ENCODE measurements at regions not wholly inside any gene's neighbourhood (a gene's known extent, or its start where the extent isn't known, plus 50 kb on each side); places are given as distances from the start of the nearest gene placed in this dataset.
"Not testable (repeated sequence)": the region's sequence is repeated elsewhere in the genome, so short reads cannot be mapped to it uniquely, and the experiment has no call there.

DNA sequence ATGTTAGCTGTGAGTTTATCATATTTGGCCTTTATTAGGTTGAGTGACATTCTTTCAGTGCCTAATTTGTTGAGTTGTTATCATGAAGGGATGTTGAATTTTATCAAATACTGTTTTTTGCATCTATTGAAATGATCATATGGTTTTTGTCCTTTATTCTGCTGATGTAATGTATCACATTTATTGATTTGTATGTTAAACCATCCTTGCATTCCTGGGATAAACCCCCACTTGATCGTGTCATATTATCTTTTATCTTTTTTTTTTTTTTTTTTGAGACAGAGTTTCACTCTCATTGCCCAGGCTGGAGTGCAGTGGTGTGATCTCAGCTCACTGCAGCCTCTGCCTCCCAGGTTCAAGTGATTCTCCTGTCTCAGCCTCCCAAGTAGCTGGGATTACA is 51.9 kb upstream of the MFGE8 start:
- not testable (repeated sequence) for DNase-seq

DNA sequence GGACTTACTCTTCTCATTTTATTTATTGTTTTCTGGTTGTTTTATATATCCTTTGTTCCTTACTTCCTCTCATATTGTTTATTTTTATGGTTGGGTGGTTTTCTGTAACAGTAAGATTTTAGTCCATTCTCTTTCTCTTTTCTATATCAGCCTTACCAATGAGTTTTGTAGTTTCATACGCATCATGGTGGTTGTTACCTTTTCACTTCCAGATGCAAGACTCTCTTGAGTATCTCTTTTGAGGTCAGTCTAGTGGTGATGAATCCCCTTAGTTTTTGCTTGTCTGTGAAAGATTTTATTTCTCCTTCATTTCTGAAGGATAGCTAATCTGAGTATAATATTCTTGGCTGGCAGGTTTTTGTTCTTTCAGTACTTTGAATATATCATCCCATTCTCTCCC is 57.1 kb upstream of the MFGE8 start:
- DNase-seq: no peak

DNA sequence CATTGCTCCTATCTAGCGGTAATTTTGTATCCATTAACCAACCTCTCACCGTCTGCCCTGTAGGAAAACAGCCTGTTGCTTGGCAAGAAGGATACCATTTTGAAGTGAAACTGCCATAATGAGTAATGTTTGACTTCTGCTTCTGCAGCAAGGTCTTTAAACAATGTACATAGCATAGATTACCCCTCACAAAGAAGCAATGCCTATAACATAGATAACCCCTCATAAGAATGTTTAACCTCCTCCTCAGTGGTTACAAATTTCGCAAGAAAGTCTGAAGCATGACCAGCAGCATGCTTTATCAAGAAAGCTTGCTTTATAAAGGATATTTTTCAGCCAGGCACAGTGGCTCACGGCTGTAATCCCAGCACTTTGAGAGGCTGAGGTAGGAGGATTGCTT is 61.2 kb upstream of the MFGE8 start:
- DNase-seq: no peak

DNA sequence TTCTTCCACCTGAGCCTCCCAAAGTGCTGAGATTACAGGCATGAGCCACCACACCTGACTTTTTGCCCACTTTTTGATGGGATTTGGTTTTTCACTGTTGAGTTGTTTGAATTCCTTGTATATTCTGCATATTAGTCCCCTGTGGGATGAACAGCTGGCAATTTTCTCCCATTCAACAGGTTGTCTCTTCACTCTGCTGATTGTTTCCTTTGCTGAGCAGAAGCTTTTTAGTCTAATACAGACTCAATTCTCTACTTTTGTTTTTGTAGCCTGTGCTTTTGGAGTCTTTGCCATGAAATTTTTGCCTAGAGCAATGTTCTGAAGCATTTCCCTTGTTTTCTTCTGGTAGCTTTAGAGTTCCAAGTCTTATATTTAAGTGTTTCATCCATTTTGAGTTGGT is 62.7 kb upstream of the MFGE8 start:
- no peak for DNase-seq

DNA sequence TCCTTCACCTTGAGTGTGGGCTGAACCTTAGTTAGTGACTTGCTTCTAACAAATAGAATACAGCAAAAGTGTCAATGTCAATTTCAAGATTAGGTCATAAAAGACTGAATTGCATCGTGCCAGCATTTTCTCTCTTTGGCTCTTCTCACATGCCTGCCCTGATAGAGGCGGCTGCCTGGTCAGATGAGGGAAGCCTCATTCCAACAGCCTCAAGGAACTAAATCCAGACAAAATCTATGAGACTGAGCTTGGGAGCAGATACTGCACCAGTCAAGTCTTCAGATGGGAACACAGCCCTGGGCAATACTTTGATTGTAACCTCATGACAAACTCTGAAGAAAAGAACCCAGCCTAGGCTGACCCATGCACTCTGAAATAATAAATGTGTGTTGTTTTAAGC is 63.5 kb upstream of the MFGE8 start:
- no peak for DNase-seq

DNA sequence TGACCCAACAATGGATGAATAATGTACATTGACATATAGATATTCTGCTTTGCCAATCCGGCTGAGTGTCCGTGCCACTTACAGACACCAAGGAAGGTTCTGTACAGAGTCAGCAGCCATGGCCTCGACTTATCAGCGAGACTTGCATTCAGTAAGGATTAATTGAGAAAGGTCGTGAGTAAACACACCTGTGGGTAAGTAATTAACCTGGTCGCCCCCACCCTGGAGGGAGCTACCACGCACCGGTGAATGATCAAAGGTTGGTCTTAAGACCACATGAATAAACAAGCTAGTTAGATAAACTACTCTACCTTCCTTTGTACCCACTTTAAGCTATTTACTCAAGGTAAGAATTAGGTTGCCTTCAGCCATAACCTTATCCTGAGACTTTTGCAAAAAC is 66.5 kb upstream of the MFGE8 start:
- no peak for DNase-seq

DNA sequence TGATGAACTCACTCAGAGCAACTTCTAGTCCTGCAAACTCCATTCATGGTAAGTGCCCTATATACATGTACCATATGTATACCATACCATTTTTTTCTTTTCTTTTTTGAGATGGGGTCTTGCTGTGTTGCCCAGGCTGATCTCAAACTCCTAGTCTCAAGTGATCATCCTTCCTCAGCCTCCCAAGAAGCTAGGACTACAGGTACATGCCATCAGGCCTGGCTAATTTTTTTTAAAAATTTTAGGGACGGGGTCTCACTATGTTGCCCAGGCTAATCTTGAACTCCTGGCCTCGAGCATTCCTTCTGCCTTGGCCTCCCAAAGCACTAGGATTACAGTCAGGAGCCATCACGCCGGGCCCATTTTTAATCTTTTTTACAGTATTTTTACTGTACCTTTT is 67.3 kb upstream of the MFGE8 start:
- DNase-seq: no peak

DNA sequence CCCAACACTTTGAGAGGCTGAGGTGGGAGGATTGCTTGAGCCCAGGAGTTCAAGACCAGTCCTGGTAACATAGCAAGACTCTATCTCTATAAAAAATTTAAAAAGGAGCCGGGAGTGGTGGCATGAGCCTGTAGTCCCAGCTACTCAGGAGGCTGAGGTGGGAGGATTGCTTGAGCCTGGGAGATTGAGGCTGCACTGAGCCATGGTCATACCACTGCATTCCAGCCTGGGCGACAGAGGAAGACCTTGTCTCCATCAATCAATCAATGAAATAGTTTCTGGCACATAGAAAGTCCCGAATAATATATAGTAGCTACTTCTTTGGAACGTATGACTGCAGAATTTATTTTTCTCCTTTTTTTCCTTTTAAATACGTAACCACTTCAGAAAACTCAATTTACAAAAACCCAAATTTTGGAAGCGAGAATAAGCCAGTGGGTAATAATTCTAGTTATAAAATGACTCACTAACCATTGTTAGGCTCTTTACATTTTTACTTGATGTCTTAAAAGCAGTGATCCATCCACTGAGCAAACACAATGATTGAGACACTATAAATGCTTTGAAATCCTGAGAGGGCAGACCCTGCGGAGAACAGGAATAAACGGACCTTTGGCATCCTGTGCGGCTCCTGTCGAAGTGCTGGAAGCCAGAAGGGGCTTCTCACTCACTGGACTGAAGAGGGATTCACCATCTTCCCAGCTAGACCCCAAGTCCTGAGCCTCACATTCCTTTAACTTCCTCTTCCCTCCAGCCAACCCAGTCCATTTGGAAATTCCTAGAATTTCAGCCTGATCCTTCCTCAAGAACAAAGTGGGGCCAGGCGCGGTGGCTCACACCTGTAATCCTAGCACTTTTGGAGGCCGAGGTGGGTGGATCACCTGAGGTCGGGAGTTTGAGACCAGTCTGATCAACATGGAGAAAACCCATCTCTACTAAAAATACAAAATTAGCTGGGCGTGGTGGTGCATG is 68.4 kb upstream of the MFGE8 start:
- no peak for DNase-seq

DNA sequence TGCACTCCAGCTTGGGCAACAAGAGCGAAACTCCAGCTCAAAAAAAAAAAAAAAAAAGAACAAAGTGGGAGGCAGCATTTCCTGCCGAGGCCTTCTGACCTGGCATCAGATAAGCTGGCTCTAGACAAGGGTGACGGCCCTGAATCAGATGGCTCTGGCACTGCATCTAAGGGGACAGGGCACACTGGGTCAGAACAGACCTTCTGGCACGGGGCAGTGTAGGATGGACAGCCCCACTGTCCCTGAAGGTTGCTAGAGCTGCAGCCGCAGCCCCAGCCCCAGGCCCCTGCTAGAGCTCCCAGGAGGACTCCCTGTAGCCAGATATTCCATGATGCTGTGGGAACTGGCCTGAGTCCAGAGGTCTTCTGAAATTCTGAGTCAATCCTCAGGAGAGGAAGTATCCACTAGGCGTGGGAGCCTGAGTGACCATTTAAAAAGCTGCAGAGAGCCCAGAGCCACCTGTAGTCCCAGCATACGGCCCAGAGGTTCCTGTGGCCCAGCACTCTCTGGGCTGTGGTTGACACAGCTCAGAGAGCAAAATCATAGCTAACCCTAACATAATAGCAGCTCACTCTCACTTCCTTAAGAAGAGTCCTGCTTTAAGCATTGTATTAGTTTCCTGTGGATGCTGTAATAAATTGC is 69.2 kb upstream of the MFGE8 start:
- DNase-seq: no peak

DNA sequence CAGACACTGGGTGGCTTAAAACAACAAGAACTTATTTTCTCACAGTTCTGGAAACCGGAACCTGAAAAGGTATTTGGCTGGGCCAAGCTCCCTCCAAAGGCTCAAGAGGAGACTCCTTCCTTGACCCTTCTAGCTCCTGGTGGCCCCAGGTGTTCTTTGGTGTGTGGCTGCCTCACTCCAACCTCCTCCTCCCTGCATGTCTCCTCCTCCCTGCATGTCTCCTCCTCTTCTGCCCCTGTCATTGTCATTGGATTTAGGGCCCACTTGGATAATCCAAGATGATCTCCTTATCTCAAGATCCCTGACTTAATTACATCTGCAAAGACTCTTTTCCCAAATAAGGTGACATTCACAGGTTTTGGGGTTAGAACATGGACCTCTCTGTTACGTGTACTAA is 69.8 kb upstream of the MFGE8 start:
- no peak for DNase-seq

DNA sequence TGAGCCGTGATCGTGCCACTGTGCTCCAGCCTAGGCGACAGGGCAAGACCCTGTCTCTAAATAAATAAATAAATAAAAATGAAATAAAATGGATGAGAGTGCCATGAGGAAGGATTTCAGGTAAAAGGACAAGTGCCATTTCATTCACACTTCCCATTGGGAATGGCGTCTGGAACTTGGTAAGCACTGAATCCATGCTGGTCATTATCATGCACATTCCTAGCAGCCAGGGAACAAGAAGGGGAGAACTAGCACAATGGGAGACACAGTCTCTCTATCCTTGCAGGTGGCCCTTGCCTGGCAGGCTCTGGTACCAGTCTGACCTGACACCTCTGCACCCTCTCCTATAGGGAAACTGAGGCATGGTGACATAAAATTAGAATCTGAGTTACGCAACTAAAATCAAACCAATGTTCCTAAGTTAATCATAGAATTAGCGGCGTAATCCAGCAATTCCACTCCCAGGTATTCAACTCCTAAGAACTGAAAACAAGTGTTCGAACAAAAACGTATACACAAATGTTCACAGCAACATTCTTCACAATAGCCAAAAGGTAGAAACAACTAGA is 70.8 kb upstream of the MFGE8 start:
- no peak for DNase-seq

DNA sequence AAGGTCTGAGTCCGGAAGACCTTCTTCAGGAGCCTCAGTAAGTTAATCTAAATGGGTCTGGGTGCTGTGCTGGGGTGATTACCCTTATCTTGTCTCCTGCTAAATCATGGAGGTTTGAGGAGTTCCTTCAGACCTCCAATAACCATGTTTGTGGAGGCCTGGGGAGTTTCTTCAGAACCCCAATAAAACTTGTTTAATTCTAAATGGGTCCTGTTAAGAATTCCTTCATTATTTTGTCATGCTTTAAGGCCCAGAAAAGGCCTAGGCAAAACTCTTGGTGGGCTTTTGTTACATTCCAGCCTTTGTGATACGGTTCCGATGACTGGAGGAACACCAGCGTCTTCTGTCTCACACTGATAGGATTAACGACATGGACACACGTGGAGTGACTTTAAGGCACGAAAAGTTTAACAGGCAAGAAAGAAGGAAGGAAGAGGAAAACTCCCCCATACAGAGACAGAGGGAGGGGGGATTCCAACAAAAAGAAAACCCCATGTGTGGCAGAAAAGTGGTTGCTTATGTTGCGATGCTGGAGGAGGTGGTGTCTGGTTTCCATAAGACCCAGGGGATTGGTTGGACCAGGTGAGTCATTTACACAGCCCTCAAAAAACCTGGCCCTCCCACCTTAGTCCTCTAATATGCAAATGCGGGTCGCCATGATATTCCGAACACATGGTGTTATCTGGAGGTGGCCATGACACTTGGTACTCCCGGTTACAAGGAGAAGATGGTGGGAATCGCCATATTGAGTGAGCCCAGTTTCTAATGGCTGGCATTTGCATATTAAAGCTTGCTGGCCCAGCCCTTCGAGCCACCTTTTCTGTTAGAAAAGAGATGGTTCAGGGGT is 72.6 kb upstream of the MFGE8 start:
- no peak for DNase-seq

DNA sequence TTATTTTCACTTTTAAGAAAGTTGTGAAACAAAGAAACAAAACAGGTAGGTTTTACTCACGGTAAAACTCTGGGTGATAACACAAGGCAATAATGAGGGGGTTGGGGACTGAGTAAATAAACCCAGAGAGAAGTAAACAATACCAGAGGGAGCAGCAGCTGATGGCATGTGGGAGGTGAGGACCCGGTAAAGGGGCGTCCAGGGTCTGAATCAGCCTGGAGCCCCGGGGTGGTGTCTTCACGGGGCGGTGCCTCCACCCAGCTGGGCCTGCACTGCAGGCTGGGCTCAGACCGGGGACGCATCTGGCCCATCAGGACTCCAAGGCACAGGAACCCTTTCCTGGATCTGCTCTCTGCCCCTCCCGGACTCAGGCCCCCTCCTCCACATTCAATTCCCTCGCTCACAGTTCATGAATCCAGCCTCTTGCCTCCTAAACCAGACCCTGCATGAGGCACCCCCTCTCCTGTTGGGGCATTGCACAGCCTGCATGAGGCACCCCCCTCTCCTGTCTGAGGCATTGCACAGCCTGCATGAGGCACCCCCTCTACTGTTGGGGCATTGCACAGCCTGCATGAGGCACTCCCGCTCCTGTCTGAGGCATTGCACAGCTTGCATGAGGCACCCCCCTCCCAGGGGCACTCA is 73.9 kb upstream of the MFGE8 start:
- DNase-seq: no peak

DNA sequence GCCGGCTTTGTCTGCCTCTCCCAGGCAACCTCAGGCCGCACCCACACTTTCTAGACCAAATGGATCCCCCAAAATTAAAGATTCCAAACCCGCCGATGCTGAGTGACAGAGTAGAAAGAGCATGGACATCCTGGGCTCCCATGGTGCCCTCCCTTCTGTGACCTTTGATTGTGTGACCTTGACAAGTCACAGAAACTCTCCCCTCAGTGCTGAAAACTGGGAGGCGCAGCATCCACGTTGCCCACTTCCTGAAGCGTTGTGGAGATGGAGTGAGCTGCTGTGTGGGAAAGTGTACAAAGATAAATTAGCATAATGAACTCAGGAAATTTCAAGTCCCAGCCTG is 74.4 kb upstream of the MFGE8 start:
- no peak for DNase-seq

DNA sequence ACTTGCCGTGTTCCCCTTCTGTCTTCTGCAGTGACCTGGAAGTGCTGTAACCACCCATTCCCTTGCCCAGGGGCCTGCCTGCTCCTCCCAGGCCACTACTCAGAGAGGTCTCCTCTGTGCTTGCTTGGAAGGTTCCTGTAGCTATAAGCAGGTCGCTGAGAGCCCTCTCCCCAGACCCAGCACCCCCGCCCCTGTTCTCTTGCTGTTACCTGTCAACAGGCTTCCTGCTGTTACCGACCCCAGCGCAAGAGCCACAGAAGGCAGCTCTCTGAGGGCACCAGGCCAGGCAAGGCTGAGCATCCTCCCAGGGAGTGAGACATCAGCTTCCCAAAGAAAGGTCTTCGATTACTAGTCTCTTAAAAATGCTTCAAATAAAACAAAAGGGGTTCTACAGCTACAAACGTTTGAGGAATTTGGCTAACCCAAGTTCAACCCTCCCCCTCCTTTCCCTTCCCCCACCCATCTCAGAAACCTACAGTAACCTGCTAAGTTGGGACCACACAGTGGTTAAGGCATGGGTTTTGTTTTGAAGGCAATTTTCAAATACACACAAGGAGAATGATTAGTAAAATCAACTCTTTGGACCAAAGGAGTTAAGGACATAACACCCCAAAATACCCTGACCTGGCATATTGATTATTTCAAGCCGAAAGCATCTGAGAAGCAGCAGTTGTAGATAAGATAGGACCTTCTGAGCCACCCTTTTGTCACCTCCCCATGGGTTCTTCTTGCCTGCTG is 74.9 kb upstream of the MFGE8 start:
- no peak for DNase-seq

DNA sequence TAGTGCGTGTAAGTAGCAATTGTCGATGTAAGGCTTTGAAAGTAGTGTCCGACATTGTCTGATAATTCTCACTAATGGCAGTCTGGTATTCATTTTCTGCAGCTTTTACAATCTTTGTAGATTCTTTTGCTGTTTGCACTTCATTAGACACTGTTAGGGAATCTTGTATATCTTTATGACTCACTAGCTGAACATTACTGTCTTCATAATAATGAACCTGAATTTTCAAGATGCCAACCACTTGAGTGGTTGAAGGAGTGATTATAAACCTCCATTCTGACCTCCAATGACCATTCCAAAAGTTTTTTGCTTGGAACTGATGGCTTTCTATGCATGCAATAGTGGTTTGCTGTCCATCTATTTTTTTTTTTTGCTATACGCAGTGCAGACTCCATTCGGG is 76.4 kb upstream of the MFGE8 start:
- DNase-seq: no peak

DNA sequence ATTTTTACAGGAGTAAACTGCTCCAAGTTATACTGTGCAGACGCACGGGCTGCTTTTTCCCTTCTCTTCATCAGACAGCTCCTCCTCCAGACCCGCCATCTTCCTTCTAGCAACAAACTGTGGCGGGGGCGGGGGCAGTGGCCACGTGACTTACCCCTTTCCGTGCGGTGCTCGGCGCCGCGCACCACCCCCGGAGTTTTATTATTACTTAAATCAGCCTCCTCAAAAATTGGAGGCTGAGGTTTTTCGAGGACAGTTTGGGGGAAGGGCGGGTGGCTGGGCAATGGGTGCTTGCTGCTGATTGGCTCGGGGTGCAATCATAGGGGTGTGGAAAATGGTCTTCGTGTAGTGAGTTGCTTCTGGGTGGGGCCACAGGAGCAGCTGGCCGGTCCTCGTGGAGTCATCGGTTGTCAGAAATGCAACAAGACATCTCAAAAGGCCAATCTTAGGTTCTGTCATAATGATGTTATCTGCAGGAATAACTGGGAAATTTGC is 77.1 kb upstream of the MFGE8 start:
- DNase-seq: no peak

DNA sequence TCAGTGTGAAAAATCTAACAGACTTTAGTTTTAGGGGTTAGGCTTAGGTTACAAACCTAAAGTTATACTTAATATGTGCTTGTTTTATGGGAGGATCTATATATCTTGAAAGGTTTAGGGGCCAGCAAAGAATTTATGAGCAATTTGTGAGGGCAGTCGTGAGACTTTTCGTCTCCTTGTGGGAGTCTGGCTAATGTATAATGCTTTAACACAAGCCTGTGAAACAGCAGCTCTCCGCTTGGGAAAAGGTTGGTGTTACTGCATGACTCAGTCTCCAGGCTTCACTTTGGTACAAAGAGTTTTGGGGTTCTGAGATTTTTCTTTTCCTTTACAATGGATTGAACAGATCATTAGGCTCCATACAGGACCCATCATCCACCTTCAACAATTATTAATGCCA is 79.0 kb upstream of the MFGE8 start:
- no peak for DNase-seq

DNA sequence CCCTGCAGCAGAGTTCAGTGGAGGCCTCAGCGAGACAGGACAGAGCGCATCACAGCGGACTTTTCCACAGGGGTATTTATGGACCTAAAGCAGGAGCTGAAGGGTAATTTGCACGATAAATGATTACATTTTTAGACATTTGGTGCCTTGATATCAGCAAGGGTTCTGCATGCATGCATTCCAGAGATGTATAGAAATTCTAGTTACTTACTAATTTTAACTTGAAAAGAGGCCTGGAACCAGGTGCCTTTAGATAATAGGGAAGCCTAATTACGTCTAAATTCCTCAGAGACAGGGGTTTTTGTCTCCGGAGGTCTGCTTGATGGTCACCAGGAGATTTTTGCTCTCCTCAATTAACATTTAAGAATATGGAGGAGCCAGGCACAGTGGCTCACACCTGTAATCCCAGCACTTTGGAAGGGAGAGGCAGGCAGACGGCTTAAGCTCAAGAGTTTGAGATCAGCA is 79.8 kb upstream of the MFGE8 start:
- no peak for DNase-seq

DNA sequence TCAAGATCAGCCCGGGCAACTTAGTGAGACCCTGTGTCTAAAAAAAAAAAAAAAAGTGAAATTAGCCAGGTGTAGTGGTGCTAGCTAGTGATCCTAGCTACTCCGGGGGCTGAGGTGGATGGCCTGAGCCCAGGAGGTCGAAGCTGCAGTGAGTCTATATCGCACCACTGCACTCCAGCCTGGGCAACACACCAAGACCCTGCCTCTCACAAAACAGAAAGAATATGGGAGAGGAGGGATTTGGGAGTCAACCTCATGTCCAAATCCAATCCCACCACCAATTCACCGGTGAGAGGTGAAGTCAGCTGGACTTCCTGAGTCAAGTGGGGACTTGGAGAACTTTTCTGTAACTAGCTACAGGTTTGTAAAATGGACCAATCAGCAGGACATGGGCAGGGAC is 80.5 kb upstream of the MFGE8 start:
- no peak for DNase-seq

DNA sequence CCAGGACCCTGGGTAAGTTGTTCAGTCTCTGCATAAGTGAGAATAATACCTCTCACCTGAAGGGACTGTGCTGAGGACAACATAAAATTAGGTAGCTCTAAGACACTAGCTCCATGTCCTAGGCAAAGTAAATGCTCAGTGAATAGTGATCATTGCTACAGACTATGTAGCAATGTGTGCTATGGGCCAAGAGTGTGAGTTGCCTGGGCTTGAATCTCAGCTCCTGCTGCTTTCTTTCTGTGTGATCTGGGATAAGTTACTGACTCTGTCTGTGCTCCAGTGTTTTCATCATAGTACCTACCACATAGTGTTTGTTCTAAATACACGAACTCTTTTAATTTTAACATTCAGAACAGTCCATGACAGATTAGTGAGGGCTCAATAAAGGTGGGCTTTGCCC is 81.1 kb upstream of the MFGE8 start:
- DNase-seq: no peak

DNA sequence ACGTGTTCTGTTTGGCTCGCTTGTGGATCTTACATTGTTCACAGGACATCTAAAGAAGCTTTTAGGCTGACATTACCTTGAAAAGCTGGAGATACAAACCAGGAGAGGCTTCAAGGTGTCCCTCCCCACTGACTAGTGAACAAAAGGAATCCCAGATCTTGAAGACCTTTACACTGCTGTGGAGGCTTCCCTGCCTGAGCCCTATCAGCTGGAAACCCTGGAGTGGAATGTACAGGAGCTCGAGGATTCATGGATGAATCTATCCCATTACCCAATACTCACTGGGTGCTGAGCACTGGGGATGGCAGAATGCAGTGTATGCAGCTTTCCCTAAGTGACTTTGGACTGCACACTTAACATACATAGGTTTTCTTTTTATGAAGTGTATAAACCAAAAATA is 82.3 kb upstream of the MFGE8 start:
- no peak for DNase-seq

Data from CD4-positive, alpha-beta T cell treated with Interleukin-17A for 4 hours (primary cell).